GM19463 (cell line): ENCODE measurements at regions not wholly inside any gene's neighbourhood (a gene's known extent, or its start where the extent isn't known, plus 50 kb on each side); places are given as distances from the start of the nearest gene placed in this dataset.

Experiments
- ATAC-seq: cut with Tn5 transposase; IDR thresholded peaks from one replicate; pipeline ENCODE4 v1.9.1; 2021; ENCODE audit warnings: mild to moderate bottlenecking, moderate library complexity; ENCODE audit not compliant: unreplicated experiment

GRCh38 chr7:132072873-132073272, 503.4 kb downstream of the PLXNA4 start:
- no peak for ATAC-seq

GRCh38 chr7:132072165-132072564, 504.1 kb downstream of the PLXNA4 start:
- ATAC-seq, result no peak

- ATAC-seq, result no peak
These were observed 507.0 kb downstream of the PLXNA4 start for GRCh38 chr7:132069306-132069705.

GRCh38 chr7:132066761-132067171, 509.5 kb downstream of the PLXNA4 start:
- ATAC-seq, result no peak

GRCh38 chr7:132065989-132066603, 509.7 kb upstream of the PODXL start:
- ATAC-seq, result no peak

- no peak for ATAC-seq
These were observed 509.0 kb upstream of the PODXL start for GRCh38 chr7:132065193-132065988.

GRCh38 chr7:132063800-132064199, 507.4 kb upstream of the PODXL start:
- ATAC-seq, result no peak

- ATAC-seq, result no peak
These were observed 505.5 kb upstream of the PODXL start for GRCh38 chr7:132061937-132062336.

- ATAC-seq, result no peak
These were observed 502.7 kb upstream of the PODXL start for GRCh38 chr7:132059141-132059540.

GRCh38 chr7:132055336-132056120, 499.1 kb upstream of the PODXL start:
- ATAC-seq, result no peak

GRCh38 chr7:132053871-132054270, 497.4 kb upstream of the PODXL start:
- ATAC-seq, result no peak

- no peak for ATAC-seq
These were observed 494.9 kb upstream of the PODXL start for GRCh38 chr7:132051311-132051710.

- ATAC-seq, result no peak
These were observed 493.3 kb upstream of the PODXL start for GRCh38 chr7:132049462-132050304.

GRCh38 chr7:132045481-132045980, 489.1 kb upstream of the PODXL start:
- no peak for ATAC-seq

- ATAC-seq, result no peak
These were observed 488.6 kb upstream of the PODXL start for GRCh38 chr7:132045002-132045401.

GRCh38 chr7:132044247-132044646, 487.8 kb upstream of the PODXL start:
- no peak for ATAC-seq

GRCh38 chr7:132041108-132041507, 484.7 kb upstream of the PODXL start:
- no peak for ATAC-seq

- ATAC-seq, result no peak
These were observed 479.3 kb upstream of the PODXL start for GRCh38 chr7:132035517-132036362.

- no peak for ATAC-seq
These were observed 478.5 kb upstream of the PODXL start for GRCh38 chr7:132034748-132035416.
